Neural cell (in vitro differentiated cells): ENCODE measurements at regions not wholly inside any gene's neighbourhood (a gene's known extent, or its start where the extent isn't known, plus 50 kb on each side); places are given as distances from the start of the nearest gene placed in this dataset.

Experiments used
- H2AFZ ChIP-seq: fragments of 200-600, 300-800 bp; sonication (generic), shearing (Covaris generic); 2 replicates; pipeline ENCODE4 v1.6.0; 2014; ENCODE audit warnings: low read depth, mild to moderate bottlenecking, antibody characterized with exemption, low read length, moderate library complexity
- H3F3A ChIP-seq: fragments of 200-600 bp; shearing (Covaris generic); 2 replicates; pipeline ENCODE4 v1.6.1; 2016; ENCODE audit warnings: mild to moderate bottlenecking, moderate library complexity, mixed read lengths, antibody characterized with exemption, low read length; ENCODE audit not compliant: insufficient read depth, poor library complexity, severe bottlenecking
- H3K27ac ChIP-seq: fragments of 200-600, 300-800 bp; sonication (generic), shearing (Covaris generic); 2 replicates; pipeline ENCODE4 v1.5.1; 2014; ENCODE audit warnings: mild to moderate bottlenecking, low read length, moderate library complexity
- H3K27me3 ChIP-seq: fragments of 300-800, 200-600 bp; sonication (generic), shearing (Covaris generic); 2 replicates; pipeline ENCODE4 v1.6.0; 2014; ENCODE audit warnings: mild to moderate bottlenecking, low read depth, low read length, moderate library complexity; ENCODE audit not compliant: insufficient read depth
- H3K36me3 ChIP-seq: fragments of 300-800, 200-600 bp; sonication (generic), shearing (Covaris generic); 2 replicates; pipeline ENCODE4 v1.5.1; 2014; ENCODE audit warnings: mild to moderate bottlenecking, antibody characterized with exemption, low read length, moderate library complexity; ENCODE audit not compliant: insufficient read depth
- H3K4me2 ChIP-seq: fragments of 300-800, 200-600 bp; sonication (generic), shearing (Covaris generic); 2 replicates; pipeline ENCODE4 v1.6.0; 2014; ENCODE audit warnings: mild to moderate bottlenecking, low read length
- H3K4me3 ChIP-seq: fragments of 300-800, 200-600 bp; sonication (generic), shearing (Covaris generic); 2 replicates; pipeline ENCODE4 v1.5.1; 2014; ENCODE audit warnings: mild to moderate bottlenecking, low read length, moderate library complexity
- H3K79me2 ChIP-seq: fragments of 200-600 bp; shearing (Covaris generic); replicated peaks from 2 replicates; pipeline ENCODE4 v1.6.0; 2014; ENCODE audit warnings: mild to moderate bottlenecking, low read length, moderate library complexity; ENCODE audit not compliant: insufficient read depth
- H3K9ac ChIP-seq: fragments of 300-800, 200-600 bp; sonication (generic), shearing (Covaris generic); 2 replicates; pipeline ENCODE4 v1.6.1; 2016; ENCODE audit warnings: mild to moderate bottlenecking, low read length, mixed read lengths
- H3K9me2 ChIP-seq: fragments of 200-600 bp; shearing (Covaris generic); 2 replicates; pipeline ENCODE4 v1.6.1; 2016; ENCODE audit warnings: mild to moderate bottlenecking, low read length, mixed read lengths; ENCODE audit not compliant: insufficient read depth
- H3K9me3 ChIP-seq: fragments of 200-600, 300-800 bp; sonication (generic), shearing (Covaris generic); 2 replicates; pipeline ENCODE4 v1.6.1; 2016; ENCODE audit warnings: mild to moderate bottlenecking, mixed run types, low read length, moderate library complexity, mixed read lengths
- H4K20me1 ChIP-seq: fragments of 200-600 bp; shearing (Covaris generic); 2 replicates; pipeline ENCODE4 v1.6.1; 2016; ENCODE audit warnings: mild to moderate bottlenecking, mixed run types; ENCODE audit not compliant: insufficient read depth
- CTCF ChIP-seq: fragments of 450-650 bp; IDR thresholded peaks from 2 replicates; pipeline ENCODE4 v1.5.1; 2014; ENCODE audit warnings: antibody characterized with exemption, mild to moderate bottlenecking, moderate library complexity; ENCODE audit not compliant: poor library complexity, severe bottlenecking
- EP300 ChIP-seq: fragments of 450-650 bp; conservative IDR thresholded peaks from 2 replicates; pipeline ENCODE4 v1.6.1; 2014; ENCODE audit warnings: antibody characterized with exemption, mild to moderate bottlenecking, moderate library complexity; ENCODE audit not compliant: poor library complexity, severe bottlenecking
- EZH2 ChIP-seq: fragments of 200-600, 300-800 bp; shearing (Covaris generic), sonication (generic); IDR thresholded peaks from 2 replicates; pipeline ENCODE4 v1.6.1; 2014; ENCODE audit warnings: antibody characterized with exemption, low read length, borderline replicate concordance, mild to moderate bottlenecking; ENCODE audit not compliant: insufficient read depth, poor library complexity, severe bottlenecking
- MXI1 ChIP-seq: fragments of 450-650 bp; conservative IDR thresholded peaks from 2 replicates; pipeline ENCODE4 v1.6.1; 2014; ENCODE audit warnings: antibody characterized with exemption, mild to moderate bottlenecking; ENCODE audit not compliant: poor library complexity, severe bottlenecking
- POLR2AphosphoS5 ChIP-seq: IDR thresholded peaks from 2 replicates; pipeline ENCODE4 v1.6.1; 2012
- RAD21 ChIP-seq: fragments of 450-650 bp; conservative IDR thresholded peaks from 2 replicates; pipeline ENCODE4 v1.6.1; 2014; ENCODE audit warnings: antibody characterized with exemption, mild to moderate bottlenecking, moderate library complexity
- REST ChIP-seq: IDR thresholded peaks from 2 replicates; pipeline ENCODE4 v1.6.1; 2012; ENCODE audit warnings: borderline replicate concordance
- SMC3 ChIP-seq: fragments of 450-650 bp; conservative IDR thresholded peaks from 2 replicates; pipeline ENCODE4 v1.6.1; 2014; ENCODE audit warnings: antibody characterized with exemption, mild to moderate bottlenecking, moderate library complexity; ENCODE audit not compliant: poor library complexity
- TAF1 ChIP-seq: IDR thresholded peaks from 2 replicates; pipeline ENCODE4 v1.6.1; 2012; ENCODE audit warnings: low read depth

GRCh38 chr13:61002686-61003085, 413.0 kb downstream of the PCDH20 start:
- no peak overlapping the region for H3K4me3 ChIP-seq
- H3K9me2 ChIP-seq: no peaks in the 10 kb centered on the region
- H4K20me1 ChIP-seq: no peaks in the 10 kb centered on the region
- no peaks in the 10 kb centered on the region for H3K36me3 ChIP-seq
- H3K79me2 ChIP-seq: no peaks in the 10 kb centered on the region
- no peak overlapping the region for H2AFZ ChIP-seq
- no peaks in the 10 kb centered on the region for H3F3A ChIP-seq
- no peak overlapping the region for H3K9ac ChIP-seq
- H3K27me3 ChIP-seq: no peaks in the 10 kb centered on the region
- H3K9me3 ChIP-seq: no peaks in the 10 kb centered on the region
- H3K4me2 ChIP-seq: no peak overlapping the region
- H3K27ac ChIP-seq: no peak overlapping the region
- TF ChIP-seq MXI1 (no peak), REST (no peak), POLR2AphosphoS5 (no peak), EZH2 (no peak), TAF1 (no peak), CTCF (no peak), SMC3 (no peak), RAD21 (no peak), EP300 (no peak)

- H3K9me3 ChIP-seq: no peaks in the 10 kb centered on the region
- no peaks in the 10 kb centered on the region for H4K20me1 ChIP-seq
- H3K79me2 ChIP-seq: no peaks in the 10 kb centered on the region
- H3K4me2 ChIP-seq: no peak overlapping the region
- H3K4me3 ChIP-seq: no peak overlapping the region
- no peak overlapping the region for H2AFZ ChIP-seq
- no peaks in the 10 kb centered on the region for H3K9me2 ChIP-seq
- TF ChIP-seq EZH2: no peak
- TF ChIP-seq RAD21: no peak
- TF ChIP-seq TAF1: no peak
- TF ChIP-seq POLR2AphosphoS5: no peak
- no peak for TF ChIP-seq EP300
- no peak for TF ChIP-seq CTCF
- no peak for TF ChIP-seq SMC3
- no peak for TF ChIP-seq MXI1
- no peak overlapping the region for H3K27ac ChIP-seq
- no peaks in the 10 kb centered on the region for H3K27me3 ChIP-seq
- H3K9ac ChIP-seq: no peak overlapping the region
- H3F3A ChIP-seq: no peaks in the 10 kb centered on the region
- no peaks in the 10 kb centered on the region for H3K36me3 ChIP-seq
Observed at GRCh38 chr13:60990032-60990733, 425.5 kb downstream of the PCDH20 start.
